SK-N-MC (cell line): ENCODE measurements at regions not wholly inside any gene's neighbourhood (a gene's known extent, or its start where the extent isn't known, plus 50 kb on each side); places are given as distances from the start of the nearest gene placed in this dataset.

Source experiments
- DNase-seq: peaks from one replicate; pipeline ENCODE4 v3.0.0-alpha.2; 2011; ENCODE audit warnings: low read depth, low spot score
- H3K27ac ChIP-seq: fragments of 200-600 bp; sonication (generic); 2 replicates; pipeline ENCODE4 v1.5.1; 2016; ENCODE audit warnings: mixed run types
- H3K36me3 ChIP-seq: fragments of 200-600 bp; sonication (generic); 2 replicates; pipeline ENCODE4 v1.6.1; 2017; ENCODE audit warnings: antibody characterized with exemption, low read length, mixed read lengths; ENCODE audit not compliant: insufficient read depth
- H3K4me3 ChIP-seq: fragments of 200-600 bp; sonication (generic); 2 replicates; pipeline ENCODE4 v1.5.1; 2016
- H3K9ac ChIP-seq: fragments of 200-600 bp; sonication (generic); 2 replicates; pipeline ENCODE4 v1.8.0; 2017; ENCODE audit warnings: mixed run types, mixed read lengths; ENCODE audit not compliant: insufficient read length
- H3K9me3 ChIP-seq: fragments of 200-600 bp; sonication (generic); 2 replicates; pipeline ENCODE4 v1.6.1; 2017; ENCODE audit warnings: low read depth, mild to moderate bottlenecking, antibody characterized with exemption, low read length, moderate library complexity, mixed read lengths
- EZH2 ChIP-seq: fragments of 200-600 bp; sonication (generic); IDR thresholded peaks from one replicate; pipeline ENCODE4 v1.6.1; 2017; ENCODE audit warnings: antibody characterized with exemption
- FOXP2 ChIP-seq: optimal IDR thresholded peaks from 2 replicates; pipeline ENCODE3; 2011; ENCODE audit warnings: mild to moderate bottlenecking, moderate library complexity; ENCODE audit not compliant: insufficient read depth; ENCODE audit errors: extremely low read length, control extremely low read depth
- POLR2AphosphoS5 ChIP-seq: IDR thresholded peaks from 2 replicates; pipeline ENCODE4 v1.6.1; 2012; ENCODE audit warnings: mild to moderate bottlenecking, low read depth, low read length, borderline replicate concordance

GRCh38 chr15:36230776-36231175 lies 348.6 kb upstream of the CDIN1 start:
- Histone ChIP-seq H3K4me3 (no peak overlapping the region), H3K36me3 (no peaks in the 10 kb centered on the region), H3K27ac (no peak overlapping the region), H3K9me3 (no peaks in the 10 kb centered on the region), H3K9ac (no peak overlapping the region)
- no peak for DNase-seq
- no peak for TF ChIP-seq EZH2
- TF ChIP-seq POLR2AphosphoS5: no peak
- TF ChIP-seq FOXP2: no peak

DNA sequence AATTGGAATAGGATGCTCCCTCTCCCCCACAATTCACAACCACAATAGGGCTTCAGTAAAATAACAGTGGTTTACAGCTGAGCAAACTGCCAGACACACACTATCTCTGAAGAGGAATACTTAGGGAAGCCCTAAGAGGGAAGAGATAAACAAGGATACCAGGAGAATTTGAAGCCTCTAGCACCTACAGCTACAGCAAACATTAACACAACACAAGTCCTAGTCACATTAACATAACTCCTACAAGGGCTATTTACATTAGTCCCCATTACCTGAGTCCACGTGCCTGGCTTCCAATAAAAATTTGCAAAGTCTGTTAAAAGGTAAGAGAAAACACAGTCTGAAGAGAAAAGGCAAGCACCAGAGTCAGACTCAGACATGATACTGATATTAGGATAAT lies 346.9 kb upstream of the CDIN1 start:
- H3K27ac ChIP-seq: no peak overlapping the region
- H3K9ac ChIP-seq: no peak overlapping the region
- TF ChIP-seq FOXP2: no peak
- TF ChIP-seq POLR2AphosphoS5: no peak
- TF ChIP-seq EZH2: no peak
- no peaks in the 10 kb centered on the region for H3K9me3 ChIP-seq
- DNase-seq: no peak
- no peak overlapping the region for H3K4me3 ChIP-seq
- no peaks in the 10 kb centered on the region for H3K36me3 ChIP-seq

GRCh38 chr15:36234743-36235142 lies 344.7 kb upstream of the CDIN1 start:
- TF ChIP-seq POLR2AphosphoS5 (no peak), EZH2 (no peak), FOXP2 (no peak)
- Histone ChIP-seq H3K9me3 (no peaks in the 10 kb centered on the region), H3K4me3 (no peak overlapping the region), H3K9ac (no peak overlapping the region), H3K27ac (no peak overlapping the region), H3K36me3 (no peaks in the 10 kb centered on the region)
- DNase-seq: no peak

- H3K9ac ChIP-seq: no peak overlapping the region
- H3K9me3 ChIP-seq: no peaks in the 10 kb centered on the region
- no peak overlapping the region for H3K4me3 ChIP-seq
- no peak for TF ChIP-seq EZH2
- no peak for TF ChIP-seq FOXP2
- H3K27ac ChIP-seq: no peak overlapping the region
- H3K36me3 ChIP-seq: no peaks in the 10 kb centered on the region
- no peak for DNase-seq
Observed at GRCh38 chr15:36235173-36235572, 344.3 kb upstream of the CDIN1 start.

- Histone ChIP-seq H3K9me3 (no peaks in the 10 kb centered on the region), H3K27ac (no peak overlapping the region), H3K9ac (no peak overlapping the region), H3K4me3 (no peak overlapping the region), H3K36me3 (no peaks in the 10 kb centered on the region)
- TF ChIP-seq POLR2AphosphoS5: no peak
- TF ChIP-seq EZH2: no peak
- TF ChIP-seq FOXP2: no peak
- DNase-seq: no peak
Observed at GRCh38 chr15:36239509-36239908, 339.9 kb upstream of the CDIN1 start.

DNA sequence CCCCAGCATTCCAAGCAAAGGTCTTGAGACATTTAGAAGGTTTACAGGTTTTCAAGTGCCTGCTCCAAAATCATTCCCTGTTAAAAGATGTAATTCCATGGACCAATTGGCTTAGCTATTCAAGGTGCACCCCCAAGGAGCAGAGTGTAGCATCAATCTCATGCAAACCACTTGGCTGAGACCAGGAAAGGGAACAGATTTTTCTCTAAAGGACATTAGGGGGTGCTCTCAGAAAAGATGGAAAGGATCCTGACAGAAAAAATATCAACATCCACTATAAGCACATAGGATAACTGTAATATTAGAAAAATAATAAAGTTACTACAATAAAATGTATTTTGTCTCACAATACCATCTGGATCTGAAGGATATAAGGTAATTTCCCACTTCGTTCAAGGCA lies 328.0 kb upstream of the CDIN1 start:
- Histone ChIP-seq H3K9ac (no peak overlapping the region), H3K27ac (no peak overlapping the region), H3K4me3 (no peak overlapping the region), H3K36me3 (no peaks in the 10 kb centered on the region), H3K9me3 (no peaks in the 10 kb centered on the region)
- TF ChIP-seq POLR2AphosphoS5: no peak
- TF ChIP-seq FOXP2: no peak
- no peak for TF ChIP-seq EZH2
- DNase-seq: no peak

DNA sequence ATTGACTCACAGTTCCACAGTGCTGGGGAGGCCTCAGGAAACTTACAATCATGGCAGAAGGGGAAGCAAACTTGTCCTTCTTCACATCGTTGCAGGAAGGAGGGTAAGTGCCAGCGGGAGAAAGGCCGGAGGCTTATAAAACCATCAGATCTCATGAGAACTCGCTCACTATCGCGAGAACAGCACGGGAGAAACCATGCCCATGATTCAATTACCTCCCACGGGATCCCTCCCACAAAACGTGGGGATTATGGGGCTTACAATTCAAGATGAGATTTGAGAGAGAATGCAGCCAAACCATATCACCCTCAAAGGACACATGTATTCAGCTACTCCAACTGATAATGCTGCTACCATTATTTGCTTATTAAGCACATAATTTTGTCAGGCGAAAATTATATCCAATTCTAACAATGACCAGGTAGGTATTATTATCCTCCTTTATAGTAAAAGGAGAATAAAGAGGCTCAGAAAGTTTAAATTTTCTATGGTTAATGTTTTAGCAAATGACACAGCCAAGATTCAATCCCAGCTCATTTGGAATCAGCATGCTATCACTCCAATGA lies 327.2 kb upstream of the CDIN1 start:
- DNase-seq: no peak
- H3K4me3 ChIP-seq: no peak overlapping the region
- TF ChIP-seq POLR2AphosphoS5 (no peak), FOXP2 (no peak), EZH2 (no peak)
- no peak overlapping the region for H3K9ac ChIP-seq
- H3K36me3 ChIP-seq: no peaks in the 10 kb centered on the region
- no peaks in the 10 kb centered on the region for H3K9me3 ChIP-seq
- H3K27ac ChIP-seq: no peak overlapping the region

DNA sequence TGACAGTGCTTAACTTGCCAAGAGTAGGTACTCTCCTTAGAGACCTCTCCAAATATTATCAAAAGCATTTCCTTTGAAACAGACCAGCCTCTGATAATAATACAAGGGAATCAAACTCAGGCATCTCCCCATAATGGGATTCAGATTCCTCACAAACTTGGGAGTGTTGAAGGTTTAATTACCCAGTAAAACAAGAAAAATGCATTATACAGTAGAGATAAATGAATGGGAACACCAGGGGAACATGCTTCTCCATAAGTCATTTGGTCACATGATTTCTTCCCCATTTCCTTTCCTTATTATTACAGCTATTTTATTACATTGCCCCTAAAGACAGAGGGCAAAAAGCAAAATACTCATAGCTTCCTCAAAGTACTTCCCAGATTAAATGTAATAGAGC lies 325.0 kb upstream of the CDIN1 start:
- no peaks in the 10 kb centered on the region for H3K9me3 ChIP-seq
- no peak for TF ChIP-seq POLR2AphosphoS5
- TF ChIP-seq FOXP2: no peak
- TF ChIP-seq EZH2: no peak
- no peak overlapping the region for H3K27ac ChIP-seq
- DNase-seq: no peak
- no peak overlapping the region for H3K4me3 ChIP-seq
- no peaks in the 10 kb centered on the region for H3K36me3 ChIP-seq
- no peak overlapping the region for H3K9ac ChIP-seq

GRCh38 chr15:36256404-36256807 lies 323.0 kb upstream of the CDIN1 start:
- DNase-seq: no peak
- H3K36me3 ChIP-seq: no peaks in the 10 kb centered on the region
- H3K9ac ChIP-seq: no peak overlapping the region
- no peaks in the 10 kb centered on the region for H3K9me3 ChIP-seq
- TF ChIP-seq FOXP2 (no peak), POLR2AphosphoS5 (no peak), EZH2 (no peak)
- H3K27ac ChIP-seq: no peak overlapping the region
- H3K4me3 ChIP-seq: no peak overlapping the region
